LNCAP (cell line): ENCODE measurements at regions not wholly inside any gene's neighbourhood (a gene's known extent, or its start where the extent isn't known, plus 50 kb on each side); places are given as distances from the start of the nearest gene placed in this dataset.

ENCODE experiments used
- CTCF ChIP-seq: fragments of 450-650 bp; IDR thresholded peaks from 2 replicates; pipeline ENCODE4 v1.5.1; 2017; ENCODE audit warnings: mild to moderate bottlenecking

- no peak for TF ChIP-seq CTCF
Measured at GRCh38 chr14:85222341-85222740, 307.6 kb upstream of the FLRT2 start.

DNA sequence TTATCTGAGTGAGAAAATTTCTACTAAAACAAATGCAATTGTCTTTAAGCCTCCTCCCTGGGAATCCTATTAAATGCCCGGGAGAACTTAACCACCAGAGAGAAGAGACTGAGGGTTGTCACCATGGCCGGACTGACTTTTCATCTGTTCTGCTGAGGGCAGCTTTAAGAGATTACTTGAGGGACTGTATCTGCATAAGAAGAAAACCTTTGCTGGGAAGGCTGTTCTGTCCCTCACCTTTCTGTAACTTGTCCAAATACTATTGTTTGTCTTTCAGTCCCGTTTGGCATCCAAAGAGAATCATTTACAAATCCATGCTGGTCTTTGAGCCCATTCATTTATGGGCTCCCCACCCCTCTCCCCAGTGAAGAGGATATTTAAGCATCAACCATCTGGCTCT is 306.3 kb upstream of the FLRT2 start:
- TF ChIP-seq CTCF = no peak

DNA sequence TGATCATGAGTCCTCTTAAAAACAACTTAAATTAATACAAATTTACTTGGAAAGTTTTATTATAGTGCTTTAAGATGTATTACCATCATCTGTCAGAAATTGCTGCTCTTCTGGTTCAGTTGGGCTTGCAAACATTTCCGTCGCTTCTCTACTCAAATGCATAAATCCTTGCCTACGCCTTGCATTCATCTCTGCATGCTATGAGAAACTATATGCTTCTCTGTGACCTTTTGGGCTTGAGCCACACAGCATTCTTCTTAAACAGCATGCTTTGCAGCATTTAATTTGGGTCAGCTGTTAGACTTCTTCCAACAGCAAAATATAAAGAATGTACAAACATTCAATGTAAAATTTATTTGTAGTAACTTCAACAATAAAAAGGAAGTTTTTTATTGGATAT is 305.7 kb upstream of the FLRT2 start:
- no peak for TF ChIP-seq CTCF

- no peak for TF ChIP-seq CTCF
Measured at GRCh38 chr14:85233756-85234155, 296.2 kb upstream of the FLRT2 start.

GRCh38 chr14:85234156-85235025 is 295.6 kb upstream of the FLRT2 start:
- no peak for TF ChIP-seq CTCF

GRCh38 chr14:85235868-85236267 is 294.1 kb upstream of the FLRT2 start:
- TF ChIP-seq CTCF = no peak

GRCh38 chr14:85236296-85236695 is 293.6 kb upstream of the FLRT2 start:
- no peak for TF ChIP-seq CTCF

DNA sequence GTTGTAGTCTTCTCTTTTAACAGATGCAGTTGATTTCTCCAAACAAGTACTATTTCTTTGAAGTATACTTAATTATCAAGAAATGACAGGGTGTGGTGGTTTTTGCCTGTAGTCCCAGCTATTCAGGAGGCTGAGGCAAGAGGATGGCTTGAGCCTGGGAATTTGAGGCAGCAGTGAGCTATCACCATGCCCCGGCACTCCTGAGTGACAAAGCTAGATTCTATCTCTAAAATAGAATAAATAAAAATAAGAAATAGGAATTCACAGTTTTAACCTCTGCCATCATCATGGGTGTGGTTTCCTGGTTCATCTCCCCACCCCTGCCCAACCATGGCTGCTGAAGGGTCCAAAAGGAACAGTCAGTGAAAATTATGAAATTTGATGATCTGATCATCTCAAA is 290.2 kb upstream of the FLRT2 start:
- TF ChIP-seq CTCF = no peak
